ENCODE measurements at regions not wholly inside any gene's neighbourhood (a gene's known extent, or its start where the extent isn't known, plus 50 kb on each side); places are given as distances from the start of the nearest gene placed in this dataset.

- no peak for TF ChIP-seq CTCF (IDR thresholded peaks at IDR 0.05; ENCODE audit: low read length, missing control alignments)
- DNase-seq (ENCODE audit: low read depth), result no peak
- no peak overlapping the region for H3K4me3 ChIP-seq (replicated peaks; ENCODE audit: low read depth, low read length)
Observed at GRCh38 chr20:52904837-52905236, 67.3 kb upstream of the TSHZ2 start.

- no peak for DNase-seq (ENCODE audit: low read depth)
- no peak for TF ChIP-seq CTCF (IDR thresholded peaks at IDR 0.05; ENCODE audit: low read length, missing control alignments)
- no peak overlapping the region for H3K4me3 ChIP-seq (replicated peaks; ENCODE audit: low read depth, low read length)
Observed at GRCh38 chr20:52899041-52899608, 73.0 kb upstream of the TSHZ2 start.

DNA sequence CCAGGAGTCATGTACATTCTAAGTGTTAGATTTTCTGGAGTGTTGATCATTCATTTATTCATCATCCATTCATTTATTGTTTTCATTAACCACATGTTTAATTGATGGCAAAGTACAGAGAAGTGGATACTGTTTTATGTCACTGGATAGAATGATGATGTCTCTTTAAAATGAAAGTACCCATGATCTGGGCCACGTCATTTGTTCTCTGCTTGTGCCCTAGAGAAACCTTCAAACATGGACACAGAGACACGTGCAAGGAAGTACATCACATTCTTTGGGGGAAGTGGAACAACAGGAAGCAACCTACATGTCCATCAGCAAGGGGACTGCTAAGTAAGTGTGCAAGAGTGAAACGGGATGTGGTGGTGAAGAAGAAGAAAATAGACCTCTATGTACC, 75.8 kb upstream of the TSHZ2 start:
- no peak for DNase-seq (ENCODE audit: low read depth)

GRCh38 chr20:52895701-52896100, 76.5 kb upstream of the TSHZ2 start:
- H3K4me3 ChIP-seq (replicated peaks; ENCODE audit: low read depth, low read length), result no peak overlapping the region
- no peak for TF ChIP-seq CTCF (IDR thresholded peaks at IDR 0.05; ENCODE audit: low read length, missing control alignments)
- no peak for DNase-seq (ENCODE audit: low read depth)

More for the DNA sequence above, 75.8 kb upstream of the TSHZ2 start:
- H3K4me3 ChIP-seq (replicated peaks; ENCODE audit: low read depth, low read length), result no peak overlapping the region
- TF ChIP-seq CTCF (IDR thresholded peaks at IDR 0.05; ENCODE audit: low read length, missing control alignments), result no peak

GRCh38 chr20:52895235-52895634, 76.9 kb upstream of the TSHZ2 start:
- TF ChIP-seq CTCF (IDR thresholded peaks at IDR 0.05; ENCODE audit: low read length, missing control alignments), result no peak
- DNase-seq (ENCODE audit: low read depth), result no peak
- no peak overlapping the region for H3K4me3 ChIP-seq (replicated peaks; ENCODE audit: low read depth, low read length)

DNA sequence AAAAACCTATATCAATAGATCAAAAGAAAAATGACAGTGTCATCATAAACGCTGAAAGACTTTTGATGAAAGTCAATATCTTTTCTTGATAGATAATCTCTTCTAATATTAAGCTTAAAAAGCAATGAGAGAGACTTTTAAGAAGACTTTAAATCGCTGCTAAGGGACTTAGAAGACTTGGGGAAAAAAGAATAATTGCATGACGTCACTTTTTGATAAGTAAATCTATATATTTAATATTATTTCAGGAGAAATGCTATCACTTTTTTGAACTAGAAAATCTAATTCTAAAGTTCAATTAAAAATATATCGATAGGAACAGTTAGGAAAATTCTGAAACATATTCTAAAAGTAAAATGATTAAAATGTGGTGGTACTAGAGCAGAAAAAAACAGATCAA, 78.7 kb upstream of the TSHZ2 start:
- TF ChIP-seq CTCF (IDR thresholded peaks at IDR 0.05; ENCODE audit: low read length, missing control alignments), result no peak
- H3K4me3 ChIP-seq (replicated peaks; ENCODE audit: low read depth, low read length), result no peak overlapping the region
- no peak for DNase-seq (ENCODE audit: low read depth)

DNA sequence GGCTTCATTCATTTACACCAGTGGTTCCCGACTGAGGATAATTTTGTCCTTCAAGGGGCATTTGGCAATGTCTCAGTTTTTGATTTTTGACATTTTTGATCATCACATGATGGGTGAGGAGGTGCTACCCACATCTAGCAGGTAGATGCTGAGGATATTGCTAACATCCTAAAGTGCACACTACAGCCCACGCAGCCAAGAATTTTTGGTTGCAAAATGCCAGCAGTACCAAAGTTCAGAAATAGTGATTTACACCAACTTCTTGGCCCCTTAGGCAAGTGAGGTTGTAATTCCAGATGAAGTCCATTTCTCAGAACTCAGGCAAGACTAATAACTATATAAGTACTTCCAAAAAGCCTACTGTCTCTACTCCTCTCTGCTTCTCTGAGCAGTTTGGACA, 80.1 kb upstream of the TSHZ2 start:
- DNase-seq (ENCODE audit: low read depth), result no peak
- no peak overlapping the region for H3K4me3 ChIP-seq (replicated peaks; ENCODE audit: low read depth, low read length)
- no peak for TF ChIP-seq CTCF (IDR thresholded peaks at IDR 0.05; ENCODE audit: low read length, missing control alignments)
